ENCODE measurements at regions not wholly inside any gene's neighbourhood (a gene's known extent, or its start where the extent isn't known, plus 50 kb on each side); places are given as distances from the start of the nearest gene placed in this dataset.

- 69 to 83% (median 73%) methylated on average over 5 of the region's 5 CpGs for WGBS, 4 donors
- Histone ChIP-seq H3K4me1 (peaks cover 0 to 10% (median 2%) of the 10 kb centered on the region in 12 donors), H3K9me3 (no peaks in the 10 kb centered on the region), H3K36me3 (no peaks in the 10 kb centered on the region), H3K27me3 (no peaks in the 10 kb centered on the region), H3K27ac (no peak overlapping the region), H3K4me3 (no peak overlapping the region)
- intact Hi-C loops (cut with DNase I) = loop anchor here in 7 of 10 donors (5.0 to 10.0 kb wide), 5 partner anchors 71 to 193 kb away; no protein-coding TSS in a partner anchor
- ATAC-seq (no peak), DNase-seq (no peak)
- TF ChIP-seq CTCF (IDR thresholded peaks at IDR 0.05) (no peak), POLR2A (IDR thresholded peaks at IDR 0.05) (no peak)
Observed at GRCh38 chr15:92524161-92524560, 130.5 kb downstream of the ST8SIA2 start.

- intact Hi-C loops (cut with DNase I) = loop anchor here in 7 of 10 donors (2.0 to 10.0 kb wide), 7 partner anchors 72 to 194 kb away; no protein-coding TSS in a partner anchor
- Histone ChIP-seq H3K4me1 (peaks cover 0 to 10% (median 2%) of the 10 kb centered on the region in 12 donors), H3K9me3 (no peaks in the 10 kb centered on the region), H3K27ac (no peak overlapping the region), H3K27me3 (no peaks in the 10 kb centered on the region), H3K4me3 (no peak overlapping the region), H3K36me3 (no peaks in the 10 kb centered on the region)
- DNase-seq (no peak), ATAC-seq (no peak)
- WGBS, 4 donors = 93 to 98% (median 96%) methylated on average over 2 of the region's 2 CpGs
- TF ChIP-seq POLR2A (IDR thresholded peaks at IDR 0.05) (no peak), CTCF (IDR thresholded peaks at IDR 0.05) (no peak)
Observed at GRCh38 chr15:92523176-92523575, 129.5 kb downstream of the ST8SIA2 start.

- Histone ChIP-seq H3K4me1 (peaks cover 0 to 8% (median 0%) of the 10 kb centered on the region in 12 donors), H3K9me3 (no peaks in the 10 kb centered on the region), H3K36me3 (no peaks in the 10 kb centered on the region), H3K27me3 (no peaks in the 10 kb centered on the region), H3K27ac (no peak overlapping the region), H3K4me3 (no peak overlapping the region)
- WGBS, 4 donors = 2 to 4% (median 3%) methylated on average over 7 of the region's 7 CpGs
- DNase-seq (peak in 4 of 5 donors; percentile 75 to 86 (median 80)), ATAC-seq (peak; percentile 72 to 96 (median 95))
- intact Hi-C loops (cut with DNase I) = loop anchor here (1.0 to 10.0 kb wide), 11 partner anchors 73 to 196 kb away; no protein-coding TSS in a partner anchor
- TF ChIP-seq CTCF (IDR thresholded peaks at IDR 0.05) (peak; percentile 57 to 93 (median 83)), POLR2A (IDR thresholded peaks at IDR 0.05) (no peak)
Observed at GRCh38 chr15:92521624-92522008, 127.9 kb downstream of the ST8SIA2 start.

- no peaks in the 10 kb centered on the region for H3K9me3 ChIP-seq
- ATAC-seq (no peak), DNase-seq (no peak)
- no peak overlapping the region for H3K4me3 ChIP-seq
- no peaks in the 10 kb centered on the region for H3K27me3 ChIP-seq
- TF ChIP-seq CTCF (IDR thresholded peaks at IDR 0.05) (no peak), POLR2A (IDR thresholded peaks at IDR 0.05) (no peak)
- no peak overlapping the region for H3K27ac ChIP-seq
- H3K36me3 ChIP-seq = no peaks in the 10 kb centered on the region
- H3K4me1 ChIP-seq = peaks cover 0 to 8% (median 0%) of the 10 kb centered on the region in 12 donors
- 79 to 97% (median 93%) methylated on average over 2 of the region's 2 CpGs for WGBS, 4 donors
- intact Hi-C loops (cut with DNase I) = loop anchor here (1.0 to 10.0 kb wide), 11 partner anchors 74 to 196 kb away; no protein-coding TSS in a partner anchor
Observed at GRCh38 chr15:92520914-92521623, 127.4 kb downstream of the ST8SIA2 start.

All from heart left ventricle (tissue), 16 donors.